Mesothelial cell of epicardium (in vitro differentiated cells): ENCODE measurements at regions not wholly inside any gene's neighbourhood (a gene's known extent, or its start where the extent isn't known, plus 50 kb on each side); places are given as distances from the start of the nearest gene placed in this dataset.

ENCODE experiments used
- DNase-seq, 2 experiments: peaks; one replicate each; pipeline ENCODE4 v3.0.0; 2021; ENCODE audit warnings: low spot score in 2 of 2; ENCODE audit not compliant: unreplicated experiment in 2 of 2
- H3K27ac Mint-ChIP-seq: 2 replicates; pipeline ENCODE4 v1.8.0; 2021; ENCODE audit warnings: mixed read lengths
- H3K27me3 Mint-ChIP-seq: 2 replicates; pipeline ENCODE4 v1.8.0; 2021; ENCODE audit warnings: low read depth, mixed read lengths
- H3K36me3 Mint-ChIP-seq: 2 replicates; pipeline ENCODE4 v1.8.0; 2021; ENCODE audit warnings: mixed read lengths
- H3K4me1 Mint-ChIP-seq: 2 replicates; pipeline ENCODE4 v1.8.0; 2021; ENCODE audit warnings: mixed read lengths
- H3K4me3 Mint-ChIP-seq: 2 replicates; pipeline ENCODE4 v1.8.0; 2021; ENCODE audit warnings: mild to moderate bottlenecking, moderate library complexity, mixed read lengths
- H3K9me3 Mint-ChIP-seq: 2 replicates; pipeline ENCODE4 v1.8.0; 2021; ENCODE audit warnings: mixed read lengths
- TF ChIP-seq, protein P1 (sequence below): fragments of 200-600 bp; sonication (generic); IDR thresholded peaks from one replicate; pipeline ENCODE4 v1.5.0; 2021; ENCODE audit warnings: antibody characterized with exemption; ENCODE audit not compliant: unreplicated experiment

DNA sequence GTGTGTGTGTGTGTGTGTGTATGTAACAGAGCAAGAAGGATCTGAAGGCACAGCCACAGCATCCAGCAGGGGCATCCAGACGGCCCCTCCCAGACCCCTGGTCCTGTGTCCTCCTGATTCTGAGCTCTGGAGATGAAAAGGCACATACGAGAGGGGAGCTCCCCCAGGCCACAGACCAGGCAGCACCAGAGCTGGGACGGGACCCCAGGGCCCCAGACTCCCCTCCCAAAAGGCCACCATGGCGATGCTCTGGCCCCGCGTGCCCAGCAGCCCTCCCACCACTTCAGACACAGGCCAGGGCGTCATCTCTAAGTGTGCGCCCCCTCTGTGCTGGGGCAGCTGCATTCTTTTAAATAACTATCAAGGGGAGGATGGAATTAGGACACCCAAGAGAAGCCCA lies 245.8 kb downstream of the MATN1 start:
- H3K4me1 Mint-ChIP-seq, result no peaks in the 10 kb centered on the region
- peak in 1 of 2 experiments; percentile 30 for DNase-seq
- no peak overlapping the region for H3K27ac Mint-ChIP-seq
- H3K4me3 Mint-ChIP-seq, result no peak overlapping the region
- peaks cover 38% of the 10 kb centered on the region for H3K27me3 Mint-ChIP-seq
- H3K36me3 Mint-ChIP-seq, result no peaks in the 10 kb centered on the region
- TF ChIP-seq, protein P1, sequence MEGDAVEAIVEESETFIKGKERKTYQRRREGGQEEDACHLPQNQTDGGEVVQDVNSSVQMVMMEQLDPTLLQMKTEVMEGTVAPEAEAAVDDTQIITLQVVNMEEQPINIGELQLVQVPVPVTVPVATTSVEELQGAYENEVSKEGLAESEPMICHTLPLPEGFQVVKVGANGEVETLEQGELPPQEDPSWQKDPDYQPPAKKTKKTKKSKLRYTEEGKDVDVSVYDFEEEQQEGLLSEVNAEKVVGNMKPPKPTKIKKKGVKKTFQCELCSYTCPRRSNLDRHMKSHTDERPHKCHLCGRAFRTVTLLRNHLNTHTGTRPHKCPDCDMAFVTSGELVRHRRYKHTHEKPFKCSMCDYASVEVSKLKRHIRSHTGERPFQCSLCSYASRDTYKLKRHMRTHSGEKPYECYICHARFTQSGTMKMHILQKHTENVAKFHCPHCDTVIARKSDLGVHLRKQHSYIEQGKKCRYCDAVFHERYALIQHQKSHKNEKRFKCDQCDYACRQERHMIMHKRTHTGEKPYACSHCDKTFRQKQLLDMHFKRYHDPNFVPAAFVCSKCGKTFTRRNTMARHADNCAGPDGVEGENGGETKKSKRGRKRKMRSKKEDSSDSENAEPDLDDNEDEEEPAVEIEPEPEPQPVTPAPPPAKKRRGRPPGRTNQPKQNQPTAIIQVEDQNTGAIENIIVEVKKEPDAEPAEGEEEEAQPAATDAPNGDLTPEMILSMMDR, result no peak
- peaks cover 12% of the 10 kb centered on the region for H3K9me3 Mint-ChIP-seq

- no peak for DNase-seq
- Mint-ChIP-seq H3K4me3 (no peak overlapping the region), H3K27me3 (peaks cover 43% of the 10 kb centered on the region), H3K9me3 (peaks cover 11% of the 10 kb centered on the region), H3K36me3 (no peaks in the 10 kb centered on the region), H3K27ac (no peak overlapping the region), H3K4me1 (no peaks in the 10 kb centered on the region)
- TF ChIP-seq, protein P1, result no peak
Measured at GRCh38 chr1:30476911-30477459, 246.4 kb downstream of the MATN1 start.

DNA sequence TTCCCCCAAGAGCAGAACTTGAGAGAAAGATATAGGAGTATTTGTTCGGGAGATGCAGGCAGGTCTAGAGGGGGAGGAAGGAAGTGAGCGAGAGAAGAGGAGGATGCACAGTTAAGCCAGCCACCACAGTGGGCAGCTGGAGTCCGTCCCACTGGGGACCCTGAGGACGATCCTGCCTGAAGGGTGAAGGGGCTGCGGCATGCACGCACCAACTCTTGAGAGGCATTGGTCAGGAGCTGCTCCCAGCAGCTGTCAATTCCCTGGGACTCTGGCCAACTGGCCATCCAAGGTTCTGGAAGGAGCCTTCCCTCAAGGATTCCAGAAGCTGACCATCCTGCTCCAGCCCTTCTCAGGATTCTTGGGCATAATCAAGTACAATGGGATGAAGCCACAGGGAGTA lies 246.9 kb downstream of the MATN1 start:
- Mint-ChIP-seq H3K36me3 (no peaks in the 10 kb centered on the region), H3K9me3 (peaks cover 5% of the 10 kb centered on the region), H3K4me1 (no peaks in the 10 kb centered on the region), H3K27ac (no peak overlapping the region), H3K4me3 (no peak overlapping the region), H3K27me3 (peaks cover 46% of the 10 kb centered on the region)
- no peak for DNase-seq
- TF ChIP-seq, protein P1, result no peak

- H3K4me3 Mint-ChIP-seq, result no peak overlapping the region
- TF ChIP-seq, protein P1, result no peak
- DNase-seq, result no peak
Measured at GRCh38 chr1:30475966-30476365, 247.4 kb downstream of the MATN1 start.

GRCh38 chr1:30475201-30475600 lies 248.2 kb downstream of the MATN1 start:
- Mint-ChIP-seq H3K4me1 (no peaks in the 10 kb centered on the region), H3K27me3 (peaks cover 53% of the 10 kb centered on the region), H3K9me3 (no peaks in the 10 kb centered on the region), H3K36me3 (no peaks in the 10 kb centered on the region), H3K27ac (no peak overlapping the region), H3K4me3 (no peak overlapping the region)
- TF ChIP-seq, protein P1, result no peak
- DNase-seq, result no peak

More at GRCh38 chr1:30475966-30476365, 247.4 kb downstream of the MATN1 start:
- Mint-ChIP-seq H3K27me3 (peaks cover 51% of the 10 kb centered on the region), H3K9me3 (peaks cover 5% of the 10 kb centered on the region), H3K4me1 (no peaks in the 10 kb centered on the region), H3K36me3 (no peaks in the 10 kb centered on the region), H3K27ac (no peak overlapping the region)

GRCh38 chr1:30474818-30475200 lies 248.6 kb downstream of the MATN1 start:
- no peaks in the 10 kb centered on the region for H3K4me1 Mint-ChIP-seq
- TF ChIP-seq, protein P1, result no peak
- H3K27ac Mint-ChIP-seq, result no peak overlapping the region
- peak in 1 of 2 experiments; percentile 31 for DNase-seq
- no peaks in the 10 kb centered on the region for H3K36me3 Mint-ChIP-seq
- H3K27me3 Mint-ChIP-seq, result peaks cover 55% of the 10 kb centered on the region
- H3K9me3 Mint-ChIP-seq, result no peaks in the 10 kb centered on the region
- no peak overlapping the region for H3K4me3 Mint-ChIP-seq
